Daoy (cell line): ENCODE measurements at regions not wholly inside any gene's neighbourhood (a gene's known extent, or its start where the extent isn't known, plus 50 kb on each side); places are given as distances from the start of the nearest gene placed in this dataset.
"Not testable (repeated sequence)": the region's sequence is repeated elsewhere in the genome, so short reads cannot be mapped to it uniquely, and the experiment has no call there.

Source experiments
- DNase-seq: peaks from one replicate; pipeline ENCODE4 v3.0.0-alpha.2; 2015; ENCODE audit warnings: low read depth

- no peak for DNase-seq
Measured at GRCh38 chr11:114929351-114930000, 251.1 kb downstream of the NXPE2 start.

DNA sequence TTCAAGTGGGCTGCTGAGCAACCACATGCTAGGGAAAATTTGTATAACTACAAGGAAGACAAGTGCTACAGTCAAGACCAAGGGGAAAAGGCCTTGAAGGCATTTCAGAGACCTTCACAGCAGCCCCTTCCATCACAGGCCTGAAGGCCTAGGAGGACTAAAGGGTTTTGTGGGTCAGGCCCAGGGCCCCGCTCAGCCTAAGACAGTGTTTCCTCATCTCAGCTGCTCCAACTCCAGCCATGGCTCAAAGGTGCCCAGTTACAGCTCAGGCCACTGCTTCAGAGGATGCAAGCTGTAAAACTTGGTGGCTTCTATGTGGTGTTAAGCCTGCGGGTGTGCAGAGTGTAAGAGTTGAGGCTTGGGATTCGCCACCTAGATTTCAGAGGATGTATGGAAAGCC, 260.5 kb downstream of the NXPE2 start:
- DNase-seq, result no peak

- DNase-seq, result no peak
Measured at GRCh38 chr11:114942207-114942606, 263.9 kb downstream of the NXPE2 start.

- no peak for DNase-seq
Measured at GRCh38 chr11:114949614-114950351, 271.5 kb downstream of the NXPE2 start.

GRCh38 chr11:114953039-114953438, 274.7 kb downstream of the NXPE2 start:
- DNase-seq, result no peak

DNA sequence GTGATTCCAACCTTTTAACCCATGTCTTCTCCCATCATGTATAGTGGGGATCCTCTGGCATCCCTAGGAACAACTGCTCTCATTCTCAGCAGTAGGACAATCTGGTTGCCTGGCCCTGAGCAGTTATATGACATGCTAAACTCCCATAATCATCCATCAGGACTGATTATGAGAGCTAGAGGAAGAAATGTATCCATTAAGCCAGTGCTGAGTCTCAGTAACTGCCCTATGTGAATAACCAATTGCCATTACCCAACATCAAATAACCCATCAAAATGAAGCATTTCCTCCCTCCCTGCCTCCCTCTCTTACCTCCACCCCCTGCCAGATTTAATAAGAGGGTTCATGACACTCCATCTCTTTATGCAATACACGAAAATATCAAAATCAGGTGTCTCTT, 277.6 kb downstream of the NXPE2 start:
- no peak for DNase-seq

- DNase-seq, result no peak
Measured at GRCh38 chr11:114956566-114956965, 278.2 kb downstream of the NXPE2 start.

- no peak for DNase-seq
Measured at GRCh38 chr11:114959953-114960505, 281.7 kb downstream of the NXPE2 start.

DNA sequence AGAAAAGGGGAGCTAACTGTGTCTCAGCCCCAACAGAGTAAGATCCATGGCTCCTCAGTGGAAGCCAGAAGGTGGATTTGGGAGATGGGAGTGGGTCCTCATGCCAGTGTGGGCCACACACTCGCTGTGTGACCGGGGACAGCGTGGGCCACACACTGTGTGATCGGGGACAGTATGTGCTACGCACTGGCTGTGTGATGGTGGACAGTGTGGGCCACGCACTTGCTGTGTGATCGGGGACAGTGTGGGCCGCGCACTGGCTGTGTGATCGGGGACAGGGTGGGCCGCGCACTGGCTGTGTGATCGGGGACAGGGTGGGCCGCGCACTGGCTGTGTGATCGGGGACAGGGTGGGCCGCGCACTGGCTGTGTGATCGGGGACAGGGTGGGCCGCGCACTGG, 282.5 kb downstream of the NXPE2 start:
- not testable (repeated sequence) for DNase-seq

DNA sequence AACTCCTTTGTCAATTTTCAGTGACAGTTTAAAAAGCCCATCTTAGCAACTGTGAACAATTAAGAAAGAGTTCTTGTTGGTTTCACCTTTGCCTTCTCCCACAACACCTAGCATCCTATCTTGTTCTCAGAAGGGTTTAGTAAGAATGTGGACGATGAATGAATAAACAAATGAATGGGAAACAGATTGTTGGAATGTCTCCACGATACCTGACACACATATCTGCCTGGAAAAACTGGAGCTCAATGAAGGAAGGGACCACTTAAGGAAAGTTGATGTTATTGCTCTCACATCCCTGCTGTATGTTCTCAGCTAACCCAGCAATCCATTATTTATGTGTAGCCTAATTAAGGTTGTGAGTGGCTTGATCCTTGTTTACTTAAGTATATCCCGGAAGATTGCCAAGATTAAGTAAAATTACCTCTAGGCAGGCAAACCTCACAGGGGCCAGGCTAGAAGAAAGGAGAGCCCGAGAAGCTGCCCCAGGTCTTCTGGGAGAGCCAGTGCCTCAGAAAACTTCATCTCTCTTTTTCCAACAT, 286.4 kb downstream of the NXPE2 start:
- DNase-seq, result no peak

DNA sequence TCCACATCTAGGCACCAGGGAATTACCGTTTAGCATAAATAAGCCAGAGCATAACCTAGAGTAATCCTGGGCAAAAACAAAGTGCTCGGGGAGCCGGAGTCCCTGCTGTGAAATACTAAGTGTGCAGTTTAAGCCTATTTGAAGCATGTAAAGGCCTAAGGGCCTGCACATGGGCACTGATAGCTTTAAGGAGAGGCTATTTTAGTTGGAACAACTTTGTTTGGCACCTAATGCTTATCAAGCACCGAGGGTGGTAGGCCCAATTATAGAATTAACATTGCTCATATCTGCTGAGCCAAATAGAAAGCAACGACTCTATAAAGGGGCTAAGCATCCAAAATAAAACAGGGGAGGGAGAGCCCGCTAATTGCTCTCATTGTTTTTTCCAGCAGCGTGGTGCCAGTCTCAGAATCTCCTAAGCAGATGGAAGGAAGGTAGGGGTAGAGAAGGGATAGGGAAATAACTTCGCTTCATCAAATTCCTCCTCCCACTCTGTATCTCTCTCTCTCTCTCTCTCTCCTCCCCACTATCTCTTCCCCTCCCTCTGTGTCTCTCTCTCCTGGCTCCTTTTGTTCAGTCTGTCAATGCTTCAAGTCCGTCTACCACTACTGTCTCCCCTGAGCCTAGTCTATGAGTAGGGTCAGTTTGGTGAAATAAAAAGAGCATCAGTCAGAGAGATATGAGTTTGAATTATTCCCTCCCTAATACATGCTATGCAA, 292.8 kb downstream of the NXPE2 start:
- DNase-seq, result no peak

DNA sequence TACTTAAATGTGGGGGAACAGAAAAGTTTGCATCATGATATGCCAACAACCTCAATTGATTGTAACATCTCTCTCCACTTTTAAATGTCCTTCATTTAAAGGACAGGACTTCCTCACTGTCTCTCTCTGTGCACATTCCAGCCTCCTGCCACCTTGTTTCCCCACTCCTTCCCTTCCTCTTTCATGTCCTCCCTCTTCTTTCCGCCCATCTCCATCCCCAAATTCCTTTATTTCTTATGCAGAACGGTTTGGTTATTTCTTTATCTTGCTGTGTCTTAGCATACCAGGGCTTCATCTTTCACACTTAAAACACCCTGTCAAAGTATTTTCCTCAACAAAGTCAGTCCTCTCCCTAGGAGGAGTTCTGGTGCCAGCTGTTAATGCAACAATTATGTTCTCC, 293.8 kb downstream of the NXPE2 start:
- no peak for DNase-seq

GRCh38 chr11:114977651-114978050, 299.3 kb downstream of the NXPE2 start:
- peak; percentile 15 for DNase-seq

GRCh38 chr11:114982141-114982540, 303.8 kb downstream of the NXPE2 start:
- DNase-seq, result no peak

DNA sequence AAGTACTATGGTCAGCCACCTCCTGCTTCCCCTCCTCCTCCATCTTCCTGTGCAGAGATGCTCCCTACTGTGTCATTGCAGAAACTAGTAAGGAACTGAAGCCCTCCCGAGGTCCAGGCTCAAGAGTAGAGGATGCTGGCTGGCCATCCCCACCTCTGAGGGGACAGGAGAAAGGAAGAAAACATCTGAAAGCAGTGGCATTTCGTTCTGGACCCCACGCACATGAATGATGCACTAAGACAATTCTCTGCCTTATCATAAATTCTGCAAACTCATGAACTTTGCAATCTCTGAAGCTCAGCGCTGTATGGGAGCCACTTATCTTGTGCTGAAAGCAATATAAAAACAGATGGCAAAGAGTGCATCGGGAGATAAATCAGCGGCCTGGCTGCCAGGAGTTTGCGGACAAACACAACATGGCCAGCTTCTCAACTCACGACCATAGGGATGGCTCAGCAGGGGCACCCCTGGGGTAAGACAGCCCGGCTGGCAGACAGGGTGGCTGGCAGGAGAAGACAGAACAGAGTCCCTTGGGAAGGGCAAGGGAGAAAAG, 306.4 kb downstream of the NXPE2 start:
- no peak for DNase-seq

DNA sequence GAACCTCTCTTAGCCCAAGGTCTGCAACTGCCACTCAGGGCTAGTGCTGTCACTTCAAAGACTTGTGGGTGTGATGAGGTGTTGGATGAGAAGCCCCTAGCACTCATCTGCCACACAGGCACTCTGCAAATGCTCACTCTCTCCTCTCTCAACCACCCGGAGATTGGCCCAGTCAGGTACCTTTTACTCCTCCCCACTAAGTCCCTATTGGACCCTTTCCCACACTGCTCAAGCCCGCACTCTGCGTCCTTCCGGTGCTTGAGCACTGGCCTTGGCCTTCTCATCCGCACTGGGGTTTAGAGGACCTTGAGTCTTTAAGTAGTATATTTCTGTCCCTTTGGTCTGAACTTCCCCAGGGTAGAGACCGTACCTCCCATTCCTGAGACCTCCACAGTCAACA, 308.0 kb downstream of the NXPE2 start:
- DNase-seq, result no peak

- peak; percentile 6 for DNase-seq
Measured at GRCh38 chr11:114987186-114987760, 308.9 kb downstream of the NXPE2 start.

GRCh38 chr11:114988644-114989043, 310.3 kb downstream of the NXPE2 start:
- no peak for DNase-seq

GRCh38 chr11:114989536-114989935, 311.2 kb downstream of the NXPE2 start:
- peak; percentile 9 for DNase-seq

GRCh38 chr11:115005663-115006062, 327.3 kb downstream of the NXPE2 start:
- DNase-seq, result no peak

DNA sequence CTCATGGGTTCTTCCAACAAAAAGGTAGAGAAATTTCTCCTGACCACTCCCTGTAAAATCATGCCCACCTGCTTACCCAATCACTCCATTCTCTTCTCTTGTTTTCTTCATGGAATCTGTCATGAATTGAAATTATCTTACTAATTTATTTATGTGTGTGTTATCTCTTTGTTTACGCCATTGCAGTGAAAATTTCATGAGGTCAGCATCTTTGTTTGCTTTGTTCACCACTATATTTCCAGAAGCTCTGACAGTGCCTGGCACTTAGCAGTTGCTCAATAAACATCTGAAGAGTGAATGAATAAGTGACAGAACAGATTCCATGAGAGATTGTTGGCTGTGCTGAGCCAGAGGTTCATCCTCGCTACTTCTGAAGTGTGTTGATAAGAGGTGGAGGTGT, 329.5 kb downstream of the NXPE2 start:
- no peak for DNase-seq

GRCh38 chr11:115008799-115009198, 330.5 kb downstream of the NXPE2 start:
- no peak for DNase-seq
